ENCODE measurements at regions not wholly inside any gene's neighbourhood (a gene's known extent, or its start where the extent isn't known, plus 50 kb on each side); places are given as distances from the start of the nearest gene placed in this dataset.

DNA sequence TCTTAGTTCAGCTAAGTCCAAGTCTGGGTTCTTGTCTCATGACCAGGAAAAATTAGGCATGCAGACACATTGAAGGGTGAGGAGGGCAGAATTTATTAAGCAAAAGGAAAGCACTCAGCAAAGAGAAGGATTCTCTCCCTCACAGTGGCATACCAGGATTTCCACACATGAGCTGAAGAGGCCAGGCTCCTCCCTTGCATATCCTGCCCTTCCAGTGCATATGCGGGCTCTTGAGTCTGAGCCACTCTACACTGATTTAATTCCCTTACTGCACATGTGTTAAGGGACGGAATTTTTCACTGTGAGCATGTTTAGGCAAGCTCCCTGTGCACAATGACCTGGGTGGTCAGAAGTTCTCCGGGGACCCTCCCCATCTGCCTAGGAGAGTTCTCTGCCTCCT lies 652.7 kb upstream of the POM121L12 start:
- no peaks in the 10 kb centered on the region for H3K4me1 Mint-ChIP-seq (ENCODE audit: low read depth, unreplicated experiment)
- H3K27ac Mint-ChIP-seq (ENCODE audit: unreplicated experiment): no peak overlapping the region
- peaks cover 3% of the 10 kb centered on the region for H3K9me3 ChIP-seq (ENCODE audit: insufficient read depth, low read depth, low read length)

DNA sequence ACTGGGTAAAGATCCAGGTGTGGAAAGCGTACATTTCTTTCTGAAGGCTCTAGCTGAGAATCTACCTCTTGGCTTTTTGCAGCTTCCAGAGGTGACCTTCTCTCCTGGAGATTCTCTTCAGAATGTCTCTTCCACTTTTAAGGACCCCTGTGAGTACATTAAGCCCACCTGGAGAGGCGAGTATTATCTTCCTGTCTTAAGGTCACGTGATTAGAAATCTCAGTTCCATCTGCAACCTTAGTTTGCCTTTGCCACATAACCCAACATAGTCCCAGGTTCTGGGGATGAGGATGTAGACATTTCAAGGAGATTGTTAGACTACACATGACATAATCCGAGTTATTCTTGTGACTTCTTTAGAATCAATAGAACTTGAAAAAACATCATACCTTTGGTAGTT lies 665.5 kb upstream of the POM121L12 start:
- Mint-ChIP-seq H3K4me1 (ENCODE audit: low read depth, unreplicated experiment) (no peaks in the 10 kb centered on the region), H3K36me3 (ENCODE audit: low read depth, unreplicated experiment) (no peaks in the 10 kb centered on the region), H3K27ac (ENCODE audit: unreplicated experiment) (no peak overlapping the region), H3K4me3 (ENCODE audit: unreplicated experiment) (no peak overlapping the region), H3K27me3 (ENCODE audit: low read depth, unreplicated experiment) (no peaks in the 10 kb centered on the region), H3K9me3 (ENCODE audit: unreplicated experiment) (no peaks in the 10 kb centered on the region)
- no peak overlapping the region for H3K9ac ChIP-seq (ENCODE audit: low read length)
- no peaks in the 10 kb centered on the region for H3K27me3 ChIP-seq (ENCODE audit: insufficient read depth, low read length)
- H3K4me3 ChIP-seq (ENCODE audit: insufficient read depth, low read depth, low read length): no peak overlapping the region
- no peaks in the 10 kb centered on the region for H3K36me3 ChIP-seq (ENCODE audit: insufficient read depth, low read length)
- no peak overlapping the region for H3K4me2 ChIP-seq (ENCODE audit: low read length)
- no peak for TF ChIP-seq EZH2 (IDR thresholded peaks at IDR 0.05; ENCODE audit: insufficient read depth, low read length)
- no peaks in the 10 kb centered on the region for H3K4me1 ChIP-seq (ENCODE audit: insufficient read depth, low read length)
- no peak overlapping the region for H3K27ac ChIP-seq (ENCODE audit: low read depth, low read length)
- H3K9me3 ChIP-seq (ENCODE audit: insufficient read depth, low read depth, low read length): peaks cover 10% of the 10 kb centered on the region
- FAIRE-seq (no peak), DNase-seq (ENCODE audit: low read depth) (no peak)
- H2AFZ ChIP-seq (ENCODE audit: low read depth, low read length): no peak overlapping the region
- H3K79me2 ChIP-seq (ENCODE audit: insufficient read depth, low read length): no peaks in the 10 kb centered on the region
- no peaks in the 10 kb centered on the region for H4K20me1 ChIP-seq (ENCODE audit: insufficient read depth, low read length)

More for the DNA sequence above, 652.7 kb upstream of the POM121L12 start:
- no peaks in the 10 kb centered on the region for H3K36me3 Mint-ChIP-seq (ENCODE audit: low read depth, unreplicated experiment)
- no peak overlapping the region for H3K9ac ChIP-seq (ENCODE audit: low read length)
- no peak overlapping the region for H3K4me3 Mint-ChIP-seq (ENCODE audit: unreplicated experiment)
- DNase-seq (ENCODE audit: low read depth): no peak
- no peaks in the 10 kb centered on the region for H4K20me1 ChIP-seq (ENCODE audit: insufficient read depth, low read length)
- no peaks in the 10 kb centered on the region for H3K36me3 ChIP-seq (ENCODE audit: insufficient read depth, low read length)
- H3K27me3 Mint-ChIP-seq (ENCODE audit: low read depth, unreplicated experiment): no peaks in the 10 kb centered on the region
- no peaks in the 10 kb centered on the region for H3K27me3 ChIP-seq (ENCODE audit: insufficient read depth, low read length)
- no peak overlapping the region for H3K27ac ChIP-seq (ENCODE audit: low read depth, low read length)
- no peak overlapping the region for H3K4me3 ChIP-seq (ENCODE audit: insufficient read depth, low read depth, low read length)
- no peak for TF ChIP-seq EZH2 (IDR thresholded peaks at IDR 0.05; ENCODE audit: insufficient read depth, low read length)
- TF ChIP-seq, protein P1, sequence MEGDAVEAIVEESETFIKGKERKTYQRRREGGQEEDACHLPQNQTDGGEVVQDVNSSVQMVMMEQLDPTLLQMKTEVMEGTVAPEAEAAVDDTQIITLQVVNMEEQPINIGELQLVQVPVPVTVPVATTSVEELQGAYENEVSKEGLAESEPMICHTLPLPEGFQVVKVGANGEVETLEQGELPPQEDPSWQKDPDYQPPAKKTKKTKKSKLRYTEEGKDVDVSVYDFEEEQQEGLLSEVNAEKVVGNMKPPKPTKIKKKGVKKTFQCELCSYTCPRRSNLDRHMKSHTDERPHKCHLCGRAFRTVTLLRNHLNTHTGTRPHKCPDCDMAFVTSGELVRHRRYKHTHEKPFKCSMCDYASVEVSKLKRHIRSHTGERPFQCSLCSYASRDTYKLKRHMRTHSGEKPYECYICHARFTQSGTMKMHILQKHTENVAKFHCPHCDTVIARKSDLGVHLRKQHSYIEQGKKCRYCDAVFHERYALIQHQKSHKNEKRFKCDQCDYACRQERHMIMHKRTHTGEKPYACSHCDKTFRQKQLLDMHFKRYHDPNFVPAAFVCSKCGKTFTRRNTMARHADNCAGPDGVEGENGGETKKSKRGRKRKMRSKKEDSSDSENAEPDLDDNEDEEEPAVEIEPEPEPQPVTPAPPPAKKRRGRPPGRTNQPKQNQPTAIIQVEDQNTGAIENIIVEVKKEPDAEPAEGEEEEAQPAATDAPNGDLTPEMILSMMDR (IDR thresholded peaks at IDR 0.05; ENCODE audit: insufficient read depth, low read depth, low read length): no peak
- no peaks in the 10 kb centered on the region for H3K79me2 ChIP-seq (ENCODE audit: insufficient read depth, low read length)
- peaks cover 2% of the 10 kb centered on the region for H3K9me3 Mint-ChIP-seq (ENCODE audit: unreplicated experiment)
- H2AFZ ChIP-seq (ENCODE audit: low read depth, low read length): no peak overlapping the region
- H3K4me2 ChIP-seq (ENCODE audit: low read length): no peak overlapping the region
- no peaks in the 10 kb centered on the region for H3K4me1 ChIP-seq (ENCODE audit: insufficient read depth, low read length)
- no peak for FAIRE-seq

DNA sequence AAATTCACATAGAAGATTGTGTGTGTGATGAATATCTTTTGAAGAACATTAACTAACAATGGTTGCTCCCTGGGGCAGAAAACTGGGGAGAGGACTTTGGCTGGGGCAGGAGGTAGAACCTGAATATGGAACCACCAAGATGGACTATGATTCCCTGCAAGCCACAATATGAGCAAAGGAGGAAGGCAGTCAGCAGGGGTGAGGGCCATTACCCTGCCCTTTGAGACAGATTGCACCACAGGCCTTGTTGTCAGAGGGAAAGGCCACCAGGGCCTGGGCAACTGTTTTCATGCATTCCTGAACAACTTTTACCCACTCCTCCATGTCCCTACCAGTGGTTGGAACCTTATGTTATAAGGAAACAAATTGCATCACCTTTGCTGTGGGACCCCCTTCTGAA lies 670.1 kb upstream of the POM121L12 start:
- Histone ChIP-seq H4K20me1 (ENCODE audit: insufficient read depth, low read length) (no peaks in the 10 kb centered on the region), H3K9me3 (ENCODE audit: insufficient read depth, low read depth, low read length) (peaks cover under 1% of the 10 kb centered on the region), H3K4me3 (ENCODE audit: insufficient read depth, low read depth, low read length) (no peak overlapping the region), H3K4me1 (ENCODE audit: insufficient read depth, low read length) (no peaks in the 10 kb centered on the region), H3K27me3 (ENCODE audit: insufficient read depth, low read length) (no peaks in the 10 kb centered on the region), H3K9ac (ENCODE audit: low read length) (no peak overlapping the region), H3K79me2 (ENCODE audit: insufficient read depth, low read length) (no peaks in the 10 kb centered on the region), H3K4me2 (ENCODE audit: low read length) (no peak overlapping the region), H2AFZ (ENCODE audit: low read depth, low read length) (no peak overlapping the region), H3K36me3 (ENCODE audit: insufficient read depth, low read length) (no peaks in the 10 kb centered on the region), H3K27ac (ENCODE audit: low read depth, low read length) (no peak overlapping the region)
- no peaks in the 10 kb centered on the region for H3K27me3 Mint-ChIP-seq (ENCODE audit: low read depth, unreplicated experiment)
- no peak overlapping the region for H3K4me3 Mint-ChIP-seq (ENCODE audit: unreplicated experiment)
- H3K27ac Mint-ChIP-seq (ENCODE audit: unreplicated experiment): no peak overlapping the region
- FAIRE-seq (no peak), DNase-seq (ENCODE audit: low read depth) (no peak)
- TF ChIP-seq, protein P1 (IDR thresholded peaks at IDR 0.05; ENCODE audit: insufficient read depth, low read depth, low read length): no peak
- TF ChIP-seq EZH2 (IDR thresholded peaks at IDR 0.05; ENCODE audit: insufficient read depth, low read length): no peak
- peaks cover 1% of the 10 kb centered on the region for H3K9me3 Mint-ChIP-seq (ENCODE audit: unreplicated experiment)
- no peaks in the 10 kb centered on the region for H3K36me3 Mint-ChIP-seq (ENCODE audit: low read depth, unreplicated experiment)
- no peaks in the 10 kb centered on the region for H3K4me1 Mint-ChIP-seq (ENCODE audit: low read depth, unreplicated experiment)

All from astrocyte (in vitro differentiated cells and primary cell).